Right cardiac atrium (tissue), 5 donors: ENCODE measurements at regions not wholly inside any gene's neighbourhood (a gene's known extent, or its start where the extent isn't known, plus 50 kb on each side); places are given as distances from the start of the nearest gene placed in this dataset.
"Not testable (repeated sequence)": the region's sequence is repeated elsewhere in the genome, so short reads cannot be mapped to it uniquely, and the experiment has no call there.

Source experiments
- ATAC-seq, 2 donors: fragments of 200-7000 bp; cut with Tn5 transposase; one replicate each; pipeline versions ENCODE4 v1.8.0 to v1.9.1; 2020; ENCODE audit warnings: moderate library complexity in 2 of 2, mild to moderate bottlenecking in 1 of 2
- DNase-seq, 3 donors: peaks; one replicate each; pipeline ENCODE4 v3.0.0-alpha.2; 2020
- H3K27ac ChIP-seq: one replicate; pipeline ENCODE4 v1.5.1; 2013; ENCODE audit warnings: mild to moderate bottlenecking, low read length, control low read depth, moderate library complexity
- H3K27me3 ChIP-seq: one replicate; pipeline ENCODE4 v1.6.1; 2013; ENCODE audit not compliant: control insufficient read depth, insufficient read depth
- H3K4me1 ChIP-seq: one replicate; pipeline ENCODE4 v1.6.1; 2013; ENCODE audit warnings: low read length; ENCODE audit not compliant: control insufficient read depth, insufficient read depth
- H3K4me3 ChIP-seq: one replicate; pipeline ENCODE4 v1.5.1; 2013; ENCODE audit warnings: low read length, control low read depth
- H3K9me3 ChIP-seq: one replicate; pipeline ENCODE4 v1.6.1; 2013; ENCODE audit warnings: low read length; ENCODE audit not compliant: control insufficient read depth
- WGBS: extraction: QIAGEN DNeasy Blood & Tissue Kit; methylation state at CpG from one replicate; pipeline ENCODE4 v1.1.7; 2013; 5-methylcytosine and 5-hydroxymethylcytosine counted together
- intact Hi-C, 4 donors: fragments of 100-400 bp; cut with DNase I; formaldehyde crosslinking; loops; one replicate each; pipeline versions ENCODE4 v1.11.0 to v1.14.0; 2022 to 2023
- donor health status: healthy with polysubstance abuse.
- donor health status: DM: no; HTN: yes; CAD: no.
- donor health status: DM: no; HTN: no; CAD: no.
- donor health status: DM: no; HTN: yes; CAD: no; lungs with severe emphysema.
- donor health status: DM: yes; HTN: yes; CAD: no.

DNA sequence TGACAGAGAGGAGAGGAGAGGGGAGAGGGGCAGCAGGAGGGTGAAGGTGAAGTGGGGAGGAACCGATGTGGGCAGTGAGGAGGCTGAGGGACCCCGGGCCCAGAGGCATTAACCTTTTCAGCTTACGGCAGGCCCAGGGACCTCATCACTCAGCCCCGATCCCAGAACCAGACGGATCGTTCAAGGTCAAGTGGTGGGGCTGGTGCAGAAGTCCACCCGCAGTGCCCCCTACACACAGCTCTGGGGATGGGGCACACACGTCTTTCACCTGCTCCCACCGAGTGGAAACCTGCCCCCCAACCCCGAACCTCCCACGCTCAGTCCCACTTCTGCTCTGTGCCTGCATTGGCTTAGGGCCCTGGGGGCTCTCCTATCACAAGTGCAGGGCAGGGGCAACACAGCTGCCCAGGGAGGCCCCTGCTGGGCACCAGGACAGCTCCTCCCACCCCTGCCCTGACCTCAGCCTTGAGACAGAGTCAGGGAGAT is 81.9 kb upstream of the GOLGA6L4 start:
- 83% methylated on average over 11 of the region's 11 CpGs for WGBS

DNA sequence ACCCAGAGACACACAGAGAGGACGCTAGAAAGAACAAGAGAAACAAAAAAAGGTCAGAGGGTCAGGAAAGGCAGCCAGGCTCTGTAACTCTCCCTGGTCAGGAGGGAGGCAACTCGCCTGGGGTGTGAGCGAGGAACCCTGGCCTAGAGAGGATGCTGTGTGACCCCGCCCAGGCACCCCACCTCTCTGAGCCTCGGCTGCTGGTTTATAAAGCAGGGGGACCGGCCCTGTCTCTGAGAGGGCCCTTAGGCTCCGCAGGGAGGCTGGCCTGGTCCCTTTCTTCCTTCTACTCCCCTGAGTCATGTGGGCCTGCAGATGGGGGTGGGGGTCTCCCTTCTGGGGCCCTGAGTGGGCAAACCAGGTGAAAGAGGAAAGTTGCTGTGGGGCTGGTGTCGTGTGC is 81.3 kb upstream of the GOLGA6L4 start:
- ATAC-seq, H3K4me3 ChIP-seq, H3K9me3 ChIP-seq, H3K27ac ChIP-seq, H3K27me3 ChIP-seq, H3K4me1 ChIP-seq, intact Hi-C loops, DNase-seq: not testable (repeated sequence)
- WGBS, result 85% methylated on average over 8 of the region's 8 CpGs

More for the DNA sequence above, 81.9 kb upstream of the GOLGA6L4 start:
- H3K4me3 ChIP-seq, DNase-seq, H3K27me3 ChIP-seq, intact Hi-C loops, ATAC-seq, H3K4me1 ChIP-seq, H3K27ac ChIP-seq, H3K9me3 ChIP-seq: not testable (repeated sequence)

DNA sequence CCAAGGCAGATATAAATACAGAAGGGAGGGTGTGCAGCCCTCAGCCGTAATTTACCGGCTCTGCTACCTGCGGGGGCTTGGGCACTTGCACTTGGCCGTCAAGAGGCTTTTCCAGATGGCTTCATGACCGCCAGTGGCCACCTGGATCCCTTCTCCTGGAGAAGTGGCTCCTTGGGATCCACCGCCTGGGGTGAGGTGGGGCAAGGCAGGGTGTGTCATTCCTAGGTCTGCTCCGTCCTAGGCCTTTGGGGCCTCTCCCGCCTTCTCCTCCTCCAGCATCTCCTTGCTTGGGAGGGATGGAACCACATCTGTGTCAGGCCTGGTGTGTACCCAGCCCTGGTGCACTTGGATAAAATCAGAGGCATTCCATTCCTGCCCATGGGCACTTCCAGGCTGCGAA is 80.8 kb upstream of the GOLGA6L4 start:
- H3K4me1 ChIP-seq, H3K27me3 ChIP-seq, ATAC-seq, H3K4me3 ChIP-seq, H3K9me3 ChIP-seq, intact Hi-C loops, DNase-seq, H3K27ac ChIP-seq: not testable (repeated sequence)
- WGBS, result 92% methylated on average over 9 of the region's 9 CpGs

- H3K4me3 ChIP-seq, H3K27ac ChIP-seq, H3K9me3 ChIP-seq, intact Hi-C loops, H3K27me3 ChIP-seq, DNase-seq, H3K4me1 ChIP-seq, ATAC-seq: not testable (repeated sequence)
- 75% methylated on average over 20 of the region's 22 CpGs for WGBS
Measured at GRCh38 chr15:84155792-84156587, 79.6 kb upstream of the GOLGA6L4 start.

DNA sequence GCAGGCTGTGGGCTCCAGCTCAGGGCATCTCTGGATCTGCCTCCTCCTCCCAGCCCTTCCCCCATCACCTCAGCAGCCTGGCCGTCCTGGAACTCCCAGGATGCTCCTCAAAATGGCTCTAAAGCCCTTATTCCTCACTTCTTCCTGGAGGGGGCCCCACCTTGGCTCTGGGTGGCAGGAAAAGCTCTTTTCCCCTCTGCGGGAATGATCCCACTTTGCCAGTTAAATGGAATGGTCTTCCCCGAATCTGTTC is 79.1 kb upstream of the GOLGA6L4 start:
- 78% methylated on average over 3 of the region's 3 CpGs for WGBS
- H3K27me3 ChIP-seq, H3K27ac ChIP-seq, H3K4me1 ChIP-seq, H3K4me3 ChIP-seq, H3K9me3 ChIP-seq, intact Hi-C loops, ATAC-seq, DNase-seq: not testable (repeated sequence)

DNA sequence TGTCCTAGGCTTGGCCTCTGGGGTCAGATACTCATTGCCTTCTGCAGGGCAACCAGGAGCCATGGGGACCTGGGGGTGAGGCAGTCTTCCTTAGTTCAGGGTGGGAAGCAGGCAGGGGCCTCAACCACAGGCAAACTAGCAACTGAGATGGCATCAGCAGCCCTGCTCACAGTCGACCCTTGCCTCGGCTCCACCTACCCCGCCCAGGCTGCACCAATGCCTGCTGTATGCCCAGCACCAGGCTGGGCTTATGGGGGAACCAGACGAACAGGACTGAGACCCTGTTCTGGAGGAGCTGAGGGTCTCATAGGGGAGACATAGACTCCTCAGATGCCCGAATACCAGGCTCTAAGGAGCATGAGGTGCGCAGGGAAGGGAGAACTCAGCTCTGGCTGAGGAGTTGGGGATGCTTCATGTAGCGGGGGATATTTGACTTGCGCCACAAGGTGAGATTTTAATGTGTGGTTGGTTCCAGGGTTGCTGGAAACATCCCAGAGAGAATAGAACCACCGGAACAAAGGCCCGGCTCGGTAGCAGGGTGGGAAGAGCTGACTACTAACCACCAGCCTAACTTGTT is 78.4 kb upstream of the GOLGA6L4 start:
- WGBS, result 90% methylated on average over 11 of the region's 11 CpGs
- H3K4me3 ChIP-seq, H3K9me3 ChIP-seq, ATAC-seq, H3K4me1 ChIP-seq, intact Hi-C loops, H3K27me3 ChIP-seq, DNase-seq, H3K27ac ChIP-seq: not testable (repeated sequence)

DNA sequence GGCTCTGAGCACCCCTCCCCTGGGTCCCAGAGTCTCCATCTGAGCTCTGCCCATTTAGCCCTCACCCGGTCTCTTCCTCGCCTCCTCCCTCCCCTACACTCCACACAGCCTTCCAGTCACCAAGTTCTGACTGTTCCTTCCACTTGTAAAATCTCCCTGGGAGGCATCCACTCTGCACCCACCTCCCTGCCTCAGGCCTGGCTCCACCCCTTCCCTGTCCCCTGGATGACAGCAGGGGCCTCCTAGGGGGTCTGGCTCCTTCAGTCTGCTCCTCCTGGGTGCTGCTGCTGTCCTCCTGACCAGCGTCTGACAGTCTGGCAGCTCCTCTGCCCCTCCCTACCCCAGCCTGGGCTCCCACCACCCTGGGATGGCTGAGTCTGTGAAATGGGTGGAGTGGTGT is 77.7 kb upstream of the GOLGA6L4 start:
- intact Hi-C loops, DNase-seq, H3K9me3 ChIP-seq, H3K4me3 ChIP-seq, H3K27ac ChIP-seq, H3K27me3 ChIP-seq, H3K4me1 ChIP-seq: not testable (repeated sequence)
- peak in 1 of 2 donors; percentile 14 for ATAC-seq
- WGBS, result 91% methylated on average over 3 of the region's 3 CpGs

DNA sequence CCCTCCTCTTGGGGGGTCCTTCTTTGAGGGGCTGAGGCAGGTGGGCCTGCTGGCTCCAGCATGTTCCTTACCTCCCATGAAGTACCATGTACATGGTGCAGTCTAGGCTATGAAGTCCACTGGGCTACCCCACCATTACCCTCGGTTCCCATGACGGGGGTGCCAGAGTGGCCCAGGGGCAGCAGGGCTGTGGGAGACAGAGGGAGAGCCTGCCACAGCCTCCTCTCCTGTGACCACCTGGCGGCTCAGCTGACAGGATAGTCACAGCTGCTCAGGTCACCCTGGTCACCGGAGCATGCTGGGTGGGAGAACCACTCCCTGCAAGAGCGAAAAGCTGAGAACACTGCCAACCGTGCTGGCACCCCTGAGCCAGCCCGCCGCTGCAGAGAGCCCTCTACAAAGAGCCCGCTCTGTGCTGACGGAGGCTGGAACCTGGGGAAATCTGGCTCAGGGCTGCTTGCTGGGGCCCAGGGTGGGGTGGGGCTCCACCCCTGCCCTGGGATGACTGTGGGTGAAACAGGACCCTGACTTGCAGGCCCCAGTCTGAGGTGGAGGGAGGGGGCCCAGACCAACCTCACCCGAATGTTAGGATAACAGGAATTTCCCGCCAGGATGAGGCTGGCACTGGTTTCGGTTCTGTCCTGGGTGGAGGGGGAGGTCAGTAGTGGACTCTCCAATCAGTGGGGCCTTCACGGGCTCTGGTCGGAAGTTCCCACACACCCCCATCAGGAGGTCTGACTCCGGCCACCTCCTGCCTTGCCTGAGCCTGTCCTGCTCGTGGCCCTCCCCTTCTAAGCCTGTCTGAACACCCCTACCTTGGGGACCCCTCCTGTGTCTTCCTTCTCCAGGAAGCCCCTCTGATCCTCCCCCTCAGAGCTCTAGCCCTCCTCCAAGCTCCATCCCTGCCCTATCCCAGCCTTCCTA is 76.0 kb upstream of the GOLGA6L4 start:
- H3K4me3 ChIP-seq, H3K4me1 ChIP-seq, H3K27me3 ChIP-seq, intact Hi-C loops, DNase-seq, H3K27ac ChIP-seq, H3K9me3 ChIP-seq: not testable (repeated sequence)
- peak in 1 of 2 donors; percentile 27 for ATAC-seq
- 88% methylated on average over 14 of the region's 17 CpGs for WGBS

DNA sequence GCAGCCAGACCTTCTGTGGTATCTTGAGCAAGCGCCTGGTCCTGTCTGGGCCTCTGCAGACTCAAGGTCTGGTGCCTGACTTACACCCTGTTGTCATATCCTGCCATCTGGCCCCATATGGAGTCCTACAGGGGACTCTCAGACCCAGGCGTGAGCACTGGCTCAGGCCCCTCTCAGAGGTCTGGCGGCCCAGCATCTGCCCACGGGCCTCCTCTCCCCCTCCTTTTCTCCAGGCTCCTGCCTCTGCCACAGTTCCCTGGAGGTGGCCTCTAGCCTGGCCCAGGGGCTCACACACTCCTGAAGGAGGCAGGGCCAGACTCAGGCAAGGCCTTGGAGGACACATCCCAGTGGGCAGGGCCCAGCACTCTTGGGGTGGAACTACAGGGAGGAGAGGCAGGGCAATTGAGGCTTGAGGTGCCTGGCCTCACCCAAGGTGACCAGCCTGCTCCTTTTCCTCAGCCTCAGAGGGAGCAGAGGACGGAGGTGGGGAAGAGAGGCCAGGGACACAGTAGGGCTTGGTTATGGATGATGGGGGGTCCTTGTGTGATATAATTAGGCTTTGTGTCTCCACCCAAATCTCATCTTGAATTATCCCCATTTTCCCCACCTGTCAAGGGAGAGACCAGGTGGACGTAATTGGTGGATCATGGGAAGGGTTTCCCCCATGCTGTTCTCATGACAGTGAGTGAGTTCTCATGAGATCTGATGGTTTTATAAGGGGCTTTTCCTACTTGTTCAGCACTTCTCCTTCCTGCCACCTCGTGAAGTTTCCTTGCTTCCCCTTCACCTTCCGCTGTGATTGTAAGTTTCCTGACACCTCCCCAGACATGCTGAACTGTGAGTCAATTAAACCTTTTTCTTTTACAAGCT is 70.9 kb upstream of the GOLGA6L4 start:
- DNase-seq, H3K27me3 ChIP-seq, H3K4me1 ChIP-seq, H3K27ac ChIP-seq, H3K4me3 ChIP-seq, H3K9me3 ChIP-seq, intact Hi-C loops: not testable (repeated sequence)
- peak; percentile 31 to 55 for ATAC-seq
- WGBS, result 84% methylated on average over 8 of the region's 8 CpGs

- H3K27me3 ChIP-seq, H3K27ac ChIP-seq, H3K4me1 ChIP-seq, DNase-seq, intact Hi-C loops, H3K4me3 ChIP-seq, H3K9me3 ChIP-seq, ATAC-seq: not testable (repeated sequence)
- WGBS, result 76% methylated on average over 6 of the region's 19 CpGs
Measured at GRCh38 chr15:84170029-84170428, 65.5 kb upstream of the GOLGA6L4 start.
